NCI-H446 (cell line): ENCODE measurements at regions not wholly inside any gene's neighbourhood (a gene's known extent, or its start where the extent isn't known, plus 50 kb on each side); places are given as distances from the start of the nearest gene placed in this dataset.
"Not testable (repeated sequence)": the region's sequence is repeated elsewhere in the genome, so short reads cannot be mapped to it uniquely, and the experiment has no call there.

Experiments used
- DNase-seq, 2 experiments: peaks; one replicate each; lab custom pipeline; 2025; lab: John Stamatoyannopoulos, UW

DNA sequence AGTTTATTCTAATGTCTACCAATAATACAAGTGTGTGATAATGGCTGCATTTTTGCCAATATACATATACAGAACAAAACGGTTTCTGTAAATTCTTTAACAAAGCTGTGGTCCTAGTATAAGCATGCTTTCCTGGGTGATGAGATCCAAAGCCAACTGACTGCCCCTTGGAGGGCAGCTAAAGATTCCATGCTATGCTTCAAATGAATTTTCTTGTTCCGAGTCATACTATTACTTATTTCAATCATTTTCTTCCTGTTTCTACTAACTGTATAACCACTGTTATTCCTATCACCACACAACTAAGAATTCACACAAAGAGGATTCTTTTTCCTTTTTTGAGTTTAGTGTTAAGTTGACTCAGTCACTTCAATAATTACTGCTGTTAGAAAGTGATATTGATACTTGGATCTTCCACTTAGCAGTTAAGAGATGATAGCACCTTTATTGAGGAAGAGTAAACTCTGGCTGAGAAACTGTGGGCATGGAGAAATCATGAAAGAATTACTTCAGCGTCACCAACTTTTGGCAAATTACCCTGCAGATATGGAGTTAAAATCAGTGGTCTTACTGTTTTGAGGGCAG lies 197.5 kb downstream of the ARL4A start:
- no peak for DNase-seq

- no peak for DNase-seq
Measured at GRCh38 chr7:12888717-12889116, 201.3 kb downstream of the ARL4A start.

DNA sequence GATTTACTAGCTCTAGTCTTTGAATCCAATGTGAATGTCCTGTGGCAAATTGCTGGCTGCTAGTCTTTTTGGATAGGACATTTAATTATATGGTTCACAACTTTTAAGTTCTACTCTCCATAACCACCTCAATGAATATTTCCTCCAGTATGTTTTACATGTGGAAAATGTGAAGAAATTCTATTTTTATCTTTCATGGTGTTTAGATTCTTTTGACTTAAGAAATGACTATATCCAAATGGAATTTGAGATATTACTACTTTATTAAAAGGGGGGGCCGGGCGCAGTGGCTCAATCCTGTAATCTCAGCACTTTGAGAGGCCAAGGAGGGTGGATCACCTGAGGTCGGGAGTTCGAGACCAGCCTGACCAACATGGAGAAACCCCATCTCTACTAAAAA lies 202.0 kb downstream of the ARL4A start:
- DNase-seq, result no peak

DNA sequence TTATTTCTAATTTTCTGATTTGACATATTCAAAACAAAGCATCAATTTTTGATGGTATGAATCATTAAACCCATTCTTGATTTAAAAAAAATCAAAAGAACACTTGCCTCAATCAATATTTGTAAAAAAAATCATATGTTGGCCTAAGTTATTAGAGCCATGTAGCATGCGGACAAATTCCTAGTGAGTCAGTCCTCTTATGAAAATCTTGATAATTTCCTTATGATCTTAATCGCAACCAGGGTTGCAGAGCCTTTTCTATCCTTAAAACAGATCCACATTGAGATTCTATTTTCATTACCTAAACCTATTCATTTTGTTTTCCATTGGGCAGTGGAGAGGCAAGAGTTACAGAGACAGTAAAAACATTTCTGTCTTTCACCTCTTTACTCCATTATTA lies 203.2 kb downstream of the ARL4A start:
- no peak for DNase-seq

GRCh38 chr7:12893292-12893691 lies 205.9 kb downstream of the ARL4A start:
- no peak for DNase-seq

DNA sequence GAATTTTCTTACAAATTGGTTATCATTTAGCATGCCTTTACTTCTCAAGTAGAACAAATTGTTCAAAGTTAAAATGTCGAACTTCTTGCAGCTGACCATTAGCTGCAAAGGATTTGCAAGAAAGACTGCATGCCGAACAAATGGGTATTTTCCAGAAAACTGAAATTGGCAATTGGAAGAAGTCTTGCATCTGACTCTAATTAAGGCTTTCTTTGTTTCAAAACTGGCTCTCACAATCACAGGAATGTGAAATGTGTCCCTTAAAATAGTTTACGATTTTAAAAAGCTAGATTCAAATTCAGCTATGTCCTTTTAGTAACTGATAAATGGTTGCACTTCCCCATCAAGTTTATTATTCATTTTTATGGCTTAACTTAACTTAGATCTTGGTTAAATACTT lies 207.9 kb downstream of the ARL4A start:
- no peak for DNase-seq

DNA sequence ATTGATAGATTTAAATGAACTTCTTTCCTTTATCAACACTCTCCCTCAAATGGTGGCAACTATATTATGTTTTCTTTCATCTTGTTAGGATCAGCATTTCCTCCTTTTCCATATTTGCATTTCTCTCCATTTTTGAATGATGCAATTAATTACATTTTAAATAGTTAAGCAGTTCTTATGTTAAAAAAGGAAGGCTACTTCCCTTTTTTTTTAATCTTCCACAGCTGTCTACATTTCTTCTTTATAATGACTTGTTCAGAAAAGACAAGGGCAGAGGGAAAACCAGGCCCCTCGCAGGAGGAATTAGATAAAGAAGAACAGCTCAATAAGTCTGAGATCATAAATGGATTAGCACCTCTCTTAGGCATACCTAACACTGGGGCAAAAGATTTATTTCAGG lies 208.9 kb downstream of the ARL4A start:
- DNase-seq, result no peak

- DNase-seq, result no peak
Measured at GRCh38 chr7:12898004-12898403, 210.6 kb downstream of the ARL4A start.

GRCh38 chr7:12898620-12899019 lies 211.2 kb downstream of the ARL4A start:
- no peak for DNase-seq

GRCh38 chr7:12905671-12906070 lies 218.2 kb downstream of the ARL4A start:
- no peak for DNase-seq

GRCh38 chr7:12907774-12908173 lies 220.3 kb downstream of the ARL4A start:
- no peak for DNase-seq

DNA sequence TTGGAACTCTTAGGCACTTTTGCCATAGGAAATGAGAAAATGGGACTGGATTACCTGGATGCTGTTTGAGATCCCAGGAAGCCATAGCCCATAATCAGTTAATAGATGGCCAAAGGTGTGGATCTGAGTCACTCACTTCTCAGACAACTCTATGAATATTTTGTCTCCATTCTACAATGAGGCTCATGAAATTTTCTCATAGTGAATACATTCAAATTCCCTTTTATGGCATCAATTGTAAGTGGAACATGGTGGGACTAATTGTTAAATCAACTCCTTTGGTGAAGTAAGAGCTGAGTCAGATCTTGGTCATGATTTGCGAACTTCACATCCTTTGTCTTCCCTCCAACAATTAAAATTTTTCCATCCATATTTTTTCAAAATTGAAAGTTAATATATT lies 222.1 kb downstream of the ARL4A start:
- no peak for DNase-seq

GRCh38 chr7:12911053-12911452 lies 223.6 kb downstream of the ARL4A start:
- DNase-seq, result no peak

- no peak for DNase-seq
Measured at GRCh38 chr7:12913002-12913401, 225.6 kb downstream of the ARL4A start.

DNA sequence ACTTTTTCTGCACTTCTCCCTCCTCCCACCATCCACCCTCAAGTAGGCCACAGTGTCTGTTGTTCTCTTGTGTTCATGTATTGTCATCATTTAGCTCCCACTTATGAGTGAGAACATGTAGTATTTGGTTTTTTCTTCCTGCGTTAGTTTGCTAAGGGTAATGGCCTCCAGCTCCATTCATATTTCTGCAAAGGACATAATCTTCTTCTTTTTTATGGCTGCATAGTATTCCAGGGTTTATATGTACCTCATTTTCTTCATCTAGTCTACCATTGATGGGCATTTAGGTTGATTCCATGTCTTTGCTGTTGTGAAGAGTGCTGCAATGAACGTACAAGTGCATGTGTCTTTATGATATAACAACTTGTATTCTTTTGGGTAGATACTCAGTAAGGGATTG lies 230.4 kb downstream of the ARL4A start:
- DNase-seq, result no peak

DNA sequence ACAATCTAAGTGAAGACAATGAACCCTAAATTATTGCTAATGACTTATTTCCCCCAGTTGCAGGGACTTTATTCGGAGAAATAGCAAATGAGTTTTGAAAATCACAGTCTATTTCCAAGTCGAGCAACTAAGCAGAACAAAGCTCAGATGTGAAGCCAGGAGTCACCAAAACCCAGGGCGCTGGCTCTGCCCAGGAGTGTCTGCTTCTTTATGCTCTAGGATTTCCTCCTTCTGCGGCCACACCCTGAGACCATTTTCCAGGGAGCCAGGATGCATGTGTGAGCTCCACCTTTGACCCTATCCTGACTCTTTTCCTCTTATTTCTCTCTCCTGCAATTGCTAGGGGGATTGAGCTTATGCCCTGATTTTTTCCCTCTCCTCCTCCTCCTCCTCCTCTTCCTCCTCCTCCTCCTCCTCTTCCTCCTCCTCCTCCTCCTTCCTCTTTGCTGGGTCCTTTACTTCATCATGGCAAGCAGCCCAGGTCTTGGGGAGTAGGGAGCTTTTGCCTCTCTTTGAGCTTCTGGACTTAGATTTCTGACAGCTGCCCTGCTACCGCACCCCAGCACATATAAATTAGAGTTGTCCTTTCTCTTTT lies 234.4 kb downstream of the ARL4A start:
- DNase-seq, result no peak

DNA sequence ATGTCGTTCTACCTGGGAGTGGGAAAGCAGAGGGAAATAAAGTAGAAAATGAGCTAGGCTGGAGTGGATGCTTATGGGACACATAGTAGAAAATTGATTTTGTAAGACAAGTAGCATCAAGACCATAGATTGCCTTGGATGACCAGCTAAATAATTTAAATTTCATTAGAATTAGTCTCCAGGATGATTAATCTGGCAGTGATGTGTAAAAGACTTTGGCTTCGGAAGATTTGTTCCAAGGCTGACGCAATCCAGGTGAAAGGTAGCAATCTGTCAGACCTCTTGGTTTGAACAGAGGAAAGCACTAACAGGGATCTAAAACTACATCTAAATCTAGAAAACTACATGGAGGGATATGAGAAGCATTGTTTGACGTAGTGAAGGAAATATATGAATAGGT lies 236.5 kb downstream of the ARL4A start:
- DNase-seq, result no peak

GRCh38 chr7:12926206-12926605 lies 238.8 kb downstream of the ARL4A start:
- DNase-seq, result no peak

GRCh38 chr7:12927635-12928434 lies 240.4 kb downstream of the ARL4A start:
- DNase-seq, result no peak

DNA sequence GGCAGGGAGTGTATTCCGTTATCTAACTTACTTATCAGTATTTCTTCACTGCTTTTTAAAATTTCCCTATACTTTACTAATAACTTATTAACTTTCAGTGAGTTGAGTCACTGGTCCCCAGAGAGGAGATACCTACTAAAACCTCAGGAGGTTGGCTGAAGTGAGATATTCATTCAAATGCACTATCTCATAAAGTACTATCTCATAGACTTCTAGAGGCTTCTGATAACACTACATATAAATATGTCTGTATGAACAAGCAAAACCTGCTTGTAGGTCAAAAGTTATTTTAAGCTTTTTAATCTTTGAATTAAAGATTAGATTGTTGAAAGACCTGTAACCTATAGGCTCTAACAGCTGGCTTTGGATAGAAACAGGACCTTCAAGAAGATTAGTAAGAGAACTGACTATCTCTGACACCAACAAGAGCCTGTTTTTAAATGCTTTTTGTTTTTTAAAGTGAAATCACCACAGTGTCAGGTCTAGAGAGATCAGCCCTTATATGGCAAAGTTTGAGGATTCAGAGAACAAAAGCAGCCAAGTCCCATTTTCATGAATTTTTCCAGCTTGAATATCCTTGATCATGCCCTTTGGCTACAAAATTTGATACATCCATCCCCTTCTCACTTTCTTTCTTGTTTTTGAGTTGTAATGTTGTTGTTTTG lies 242.2 kb downstream of the ARL4A start:
- DNase-seq, result no peak

- no peak for DNase-seq
Measured at GRCh38 chr7:12930534-12930933, 243.1 kb downstream of the ARL4A start.

- not testable (repeated sequence) for DNase-seq
Measured at GRCh38 chr7:12931465-12931864, 244.0 kb downstream of the ARL4A start.

DNA sequence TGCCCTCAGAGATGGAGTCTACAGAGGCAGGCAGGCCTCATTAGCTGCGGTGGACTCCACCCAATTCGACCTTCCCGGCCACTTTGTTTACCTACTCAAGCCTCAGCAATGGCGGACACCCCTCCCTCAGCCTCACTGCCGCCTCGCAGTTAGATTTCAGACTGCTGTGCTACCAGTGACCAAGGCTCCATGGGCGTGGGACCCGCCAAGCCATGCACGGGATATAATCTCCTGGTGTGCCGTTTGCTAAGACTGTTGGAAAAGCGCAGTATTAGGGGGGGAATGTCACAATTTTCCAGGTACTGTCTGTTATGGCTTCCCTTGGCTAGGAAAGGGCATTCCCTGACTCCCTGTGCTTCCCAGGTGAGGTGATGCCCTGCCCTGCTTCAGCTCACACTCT lies 252.3 kb downstream of the ARL4A start:
- no peak for DNase-seq
